Stimulated activated naive CD4-positive, alpha-beta T cell (primary cell): ENCODE measurements at regions not wholly inside any gene's neighbourhood (a gene's known extent, or its start where the extent isn't known, plus 50 kb on each side); places are given as distances from the start of the nearest gene placed in this dataset.

Experiments used
- DNase-seq, 6 experiments: peaks; one replicate each; lab custom pipeline; 2025; lab: John Stamatoyannopoulos, UW

DNA sequence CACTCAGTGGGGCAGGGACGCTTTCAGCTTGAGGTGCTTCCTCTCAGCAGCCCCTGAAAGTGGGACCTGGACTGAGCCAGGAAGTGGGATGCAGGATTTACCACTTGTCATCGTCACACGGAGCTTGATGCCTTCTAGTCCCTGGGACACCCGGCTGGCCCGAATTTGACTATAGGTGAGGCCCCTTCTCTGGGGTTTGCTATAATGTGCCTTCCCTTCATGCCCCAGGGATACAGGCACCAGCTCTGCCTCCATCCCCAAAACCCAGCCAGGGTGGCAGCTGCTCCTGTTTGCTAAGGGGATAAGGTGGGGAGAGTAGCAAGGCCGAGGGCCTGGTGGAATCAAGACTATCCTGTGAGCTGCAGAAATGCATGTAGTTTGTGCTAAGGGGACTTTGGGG is 235.0 kb downstream of the GLRX3 start:
- no peak for DNase-seq

DNA sequence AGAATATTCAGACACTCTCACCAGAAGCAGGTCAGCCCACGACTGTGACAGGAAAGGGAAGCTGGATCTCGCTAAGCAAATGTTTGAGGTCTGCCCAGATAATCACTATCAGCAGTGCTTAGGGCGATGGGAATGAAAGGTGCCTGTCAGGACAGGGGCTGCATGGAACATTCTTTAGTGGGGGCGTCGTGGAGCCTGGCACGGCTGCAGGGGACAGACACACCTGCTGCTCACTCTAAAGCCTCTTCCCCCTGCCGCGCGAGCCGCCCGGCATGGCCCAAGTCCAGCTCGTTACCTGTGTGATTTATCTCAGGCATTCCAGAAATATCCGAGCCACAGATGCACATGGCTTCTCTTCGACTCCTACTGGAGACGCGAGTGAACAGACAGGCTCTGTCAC is 235.5 kb downstream of the GLRX3 start:
- no peak for DNase-seq

DNA sequence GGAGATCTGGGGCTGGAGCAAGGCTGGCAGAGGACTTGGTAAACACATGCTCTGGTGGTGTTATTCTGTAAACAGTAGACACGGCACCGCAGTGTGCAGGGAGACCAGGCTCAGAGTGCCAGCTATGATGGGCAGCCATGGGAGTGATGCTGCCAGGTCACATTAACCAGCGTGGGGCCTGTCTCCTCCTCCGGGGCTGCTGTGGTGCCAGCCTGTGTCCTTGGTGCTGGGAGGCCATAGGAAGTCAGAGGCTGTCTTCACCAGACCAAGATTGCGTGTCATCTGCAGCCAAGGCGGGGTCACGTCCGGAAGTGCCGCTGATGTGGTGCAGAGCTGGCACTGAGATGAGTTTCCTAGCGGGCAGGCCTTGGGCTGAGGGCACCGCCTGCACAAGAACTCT is 236.0 kb downstream of the GLRX3 start:
- DNase-seq, result no peak

DNA sequence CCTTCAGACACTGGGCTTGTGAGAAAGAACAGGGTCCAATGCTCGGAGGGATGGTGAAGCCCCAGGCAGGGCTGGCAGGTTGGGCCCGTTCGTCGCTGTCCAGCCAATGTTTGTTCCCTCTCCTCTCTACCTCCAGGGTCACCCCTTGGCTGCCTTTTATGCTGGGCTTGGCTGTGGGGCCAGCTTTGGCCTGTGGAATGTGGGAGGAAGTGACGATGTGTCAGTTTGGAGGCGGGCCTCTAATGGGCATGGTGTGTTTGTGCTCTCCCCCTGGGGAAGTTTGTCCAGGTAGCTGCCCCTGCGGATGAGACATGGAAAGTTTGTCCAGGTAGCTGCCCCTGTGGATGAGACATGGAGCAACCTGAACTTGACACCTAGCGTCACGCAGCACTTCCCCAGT is 236.7 kb downstream of the GLRX3 start:
- DNase-seq, result no peak

DNA sequence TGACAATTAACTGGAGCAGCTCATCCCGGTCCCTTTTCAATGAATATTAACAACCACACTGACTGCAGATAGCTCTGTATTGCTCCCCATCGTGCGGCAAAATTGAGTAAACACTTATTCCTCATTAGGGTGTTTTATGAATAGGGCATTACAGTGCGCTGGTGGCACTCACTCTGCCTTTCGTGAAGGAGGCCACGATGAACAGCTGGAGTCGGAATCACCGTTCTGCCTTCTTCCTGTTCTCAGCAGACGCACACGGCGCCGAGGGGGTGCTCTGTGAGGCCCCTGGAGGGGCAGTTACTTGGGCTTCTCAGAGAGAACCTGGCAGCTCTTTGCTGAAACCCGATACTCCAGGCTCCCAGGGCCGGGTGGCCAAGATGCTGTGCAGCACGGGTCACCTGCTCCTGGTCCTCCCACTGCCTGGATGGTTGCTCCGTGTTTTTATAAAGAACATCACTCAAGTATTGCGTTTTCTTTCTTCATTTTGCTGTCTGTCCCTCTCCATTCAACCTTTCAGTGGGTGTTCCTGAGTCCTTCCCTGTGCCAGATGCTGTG is 241.9 kb downstream of the GLRX3 start:
- DNase-seq, result no peak

DNA sequence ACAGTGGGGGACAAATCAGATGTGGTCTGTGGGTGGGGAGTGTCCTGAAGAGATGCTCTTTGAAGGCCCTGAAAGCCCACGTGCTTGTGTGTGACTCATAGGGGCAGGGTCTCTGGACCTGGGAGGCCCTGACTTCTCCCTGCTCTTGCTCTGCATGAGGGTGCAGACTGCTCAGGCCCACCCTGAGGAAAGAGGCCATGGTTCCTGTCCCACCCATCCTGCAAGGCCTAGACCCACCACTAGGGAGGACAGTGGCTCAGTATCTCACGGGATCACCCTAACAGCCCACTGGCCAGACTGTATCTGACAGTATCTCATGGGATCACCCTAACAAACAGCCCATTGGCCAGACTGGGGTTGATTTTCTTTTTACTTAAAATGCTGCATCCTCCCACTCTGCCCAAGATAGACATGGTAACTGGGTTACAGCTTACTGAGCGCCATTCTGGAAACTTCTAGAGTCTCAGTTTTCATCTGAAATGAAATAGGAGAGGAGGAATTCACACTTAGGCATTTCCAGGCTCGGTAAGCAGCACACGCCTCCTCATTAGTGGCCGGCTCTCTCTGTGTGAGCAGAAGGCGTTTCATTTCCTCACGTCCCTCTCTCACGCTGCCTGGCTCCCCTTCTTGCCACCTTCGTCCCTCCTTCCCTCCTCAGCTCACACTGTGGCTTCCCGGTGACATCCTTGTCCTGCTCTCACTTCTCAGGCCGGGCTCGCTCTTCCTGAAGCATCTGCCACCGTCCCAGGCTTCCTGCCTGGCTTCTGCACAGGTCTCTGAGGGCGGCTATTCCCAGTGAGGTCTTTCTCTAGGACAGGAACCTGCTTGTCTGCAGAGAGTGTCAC is 242.6 kb downstream of the GLRX3 start:
- no peak for DNase-seq

DNA sequence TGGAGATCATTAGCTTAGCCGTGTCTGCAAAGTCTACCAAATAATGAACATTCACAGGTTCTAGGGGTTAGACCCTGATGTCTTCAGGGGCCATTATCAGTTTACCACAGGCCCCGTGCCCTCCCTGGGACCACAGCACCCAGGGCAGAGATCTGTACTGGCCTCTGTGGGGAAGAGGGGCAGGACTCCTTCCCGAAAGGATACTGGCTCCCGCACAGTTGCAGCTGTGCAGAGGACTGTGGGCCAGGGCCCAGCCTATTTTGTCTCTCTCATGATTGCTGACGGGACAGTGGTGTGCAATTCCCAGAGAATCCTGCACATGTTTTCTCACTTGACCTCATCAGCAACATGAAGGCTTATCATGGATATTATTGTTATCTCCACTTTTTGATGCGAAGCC is 243.9 kb downstream of the GLRX3 start:
- no peak for DNase-seq

DNA sequence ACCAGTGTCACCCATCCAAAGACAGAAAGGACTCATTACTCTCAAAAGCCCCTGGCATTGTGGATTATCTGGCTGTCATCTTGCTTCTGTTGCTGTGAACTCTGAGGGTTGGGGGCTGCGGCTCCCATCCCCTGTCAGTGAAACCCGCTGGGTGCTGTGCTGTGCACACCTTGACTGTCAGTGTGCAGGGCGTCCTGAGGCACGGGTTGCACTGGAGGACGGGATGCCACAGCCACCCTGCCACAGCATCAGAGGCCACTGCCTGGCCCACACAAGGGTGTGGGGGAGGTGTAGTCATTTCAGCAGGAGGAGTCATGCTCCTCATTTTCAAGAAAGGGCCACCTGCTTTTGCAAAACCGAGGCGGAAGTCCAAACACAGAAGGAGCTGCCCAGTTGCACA is 245.8 kb downstream of the GLRX3 start:
- DNase-seq, result no peak

DNA sequence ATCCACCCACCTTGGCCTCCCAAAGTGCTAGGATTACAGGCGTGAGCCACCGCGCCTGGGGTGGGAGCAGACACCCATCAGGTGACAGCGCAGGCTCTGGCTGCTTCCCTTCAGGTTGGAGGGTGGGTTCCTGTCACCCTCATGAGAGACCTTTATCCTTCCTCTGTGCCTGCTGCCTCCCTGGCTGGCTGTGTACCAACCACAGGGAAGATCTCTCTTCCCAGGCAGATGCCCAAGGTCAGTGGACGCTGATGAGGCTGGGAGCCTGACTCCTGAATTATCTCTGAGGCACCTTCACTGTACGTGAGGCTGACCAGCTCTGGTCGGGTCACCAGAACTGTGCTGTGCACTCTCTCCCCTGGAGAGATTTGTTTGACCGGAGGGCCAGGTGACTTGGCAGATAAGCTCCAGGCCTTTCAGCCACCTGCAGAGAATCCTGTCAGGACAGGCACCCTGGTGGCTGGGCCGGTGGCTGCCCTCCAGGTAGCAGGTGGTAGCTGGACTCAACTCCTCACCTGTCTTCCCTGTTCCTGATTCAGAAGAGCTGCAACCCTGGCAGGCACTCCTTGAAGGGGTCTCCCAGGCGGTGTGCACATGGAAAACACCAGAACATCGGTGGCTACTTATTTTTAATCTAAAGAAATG is 251.9 kb downstream of the GLRX3 start:
- DNase-seq, result no peak

DNA sequence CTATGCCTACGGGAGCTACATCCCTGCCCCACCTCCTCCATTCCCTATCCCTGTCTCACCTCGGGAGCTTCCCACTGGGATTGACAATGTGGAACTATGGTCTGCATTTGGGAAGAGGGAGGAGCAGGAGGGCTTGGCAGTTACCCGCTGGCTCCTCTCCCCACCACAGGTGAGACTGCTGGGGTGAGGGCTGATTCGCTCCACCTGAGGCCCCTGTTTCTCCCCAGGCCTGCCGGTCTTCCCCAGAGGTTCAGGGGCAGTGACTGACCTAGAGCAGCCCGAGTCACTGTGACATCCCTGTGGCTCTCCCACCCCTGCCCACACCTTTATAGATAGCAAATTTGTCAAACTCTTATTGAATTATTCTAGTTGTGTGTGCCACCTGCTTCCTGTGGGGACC is 252.6 kb downstream of the GLRX3 start:
- DNase-seq, result no peak

DNA sequence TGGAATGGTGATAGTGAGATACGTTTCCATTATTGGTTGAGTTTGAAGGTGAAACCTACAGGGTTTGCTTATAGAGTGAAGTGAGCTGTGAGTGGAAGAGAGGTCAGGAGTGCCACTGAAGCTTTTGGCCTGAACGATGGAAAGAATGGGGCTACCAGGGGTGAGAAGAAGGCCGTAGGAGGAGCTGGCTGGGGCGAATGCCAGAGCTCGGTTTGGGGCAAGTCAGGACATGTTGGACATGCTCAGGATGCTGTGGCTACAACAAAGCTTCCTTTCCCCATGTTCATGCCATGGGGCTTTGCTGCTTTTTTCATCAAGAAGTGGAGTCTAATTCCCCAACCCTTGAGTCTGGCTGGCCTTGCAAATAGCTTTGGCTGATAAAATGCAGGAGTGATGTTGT is 253.7 kb downstream of the GLRX3 start:
- DNase-seq, result no peak

DNA sequence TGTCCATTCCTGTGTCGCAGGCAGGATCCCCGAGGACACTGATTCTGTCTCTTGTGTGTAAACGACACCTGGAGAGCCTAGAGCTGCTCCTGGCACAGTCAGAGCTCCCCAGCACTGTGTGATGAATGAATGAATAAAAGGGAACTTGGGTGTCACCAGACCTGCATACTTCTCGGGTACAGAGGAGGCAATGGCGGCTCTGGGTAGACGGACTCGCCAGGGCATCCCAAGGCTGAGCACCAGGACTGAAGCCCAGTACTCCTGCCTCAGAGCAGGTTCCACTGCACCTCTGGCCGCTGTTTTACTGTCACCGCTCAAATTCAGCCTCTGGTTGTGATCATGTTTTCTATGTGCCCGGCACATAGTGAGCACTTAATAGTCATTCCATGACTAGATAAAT is 255.8 kb downstream of the GLRX3 start:
- no peak for DNase-seq

DNA sequence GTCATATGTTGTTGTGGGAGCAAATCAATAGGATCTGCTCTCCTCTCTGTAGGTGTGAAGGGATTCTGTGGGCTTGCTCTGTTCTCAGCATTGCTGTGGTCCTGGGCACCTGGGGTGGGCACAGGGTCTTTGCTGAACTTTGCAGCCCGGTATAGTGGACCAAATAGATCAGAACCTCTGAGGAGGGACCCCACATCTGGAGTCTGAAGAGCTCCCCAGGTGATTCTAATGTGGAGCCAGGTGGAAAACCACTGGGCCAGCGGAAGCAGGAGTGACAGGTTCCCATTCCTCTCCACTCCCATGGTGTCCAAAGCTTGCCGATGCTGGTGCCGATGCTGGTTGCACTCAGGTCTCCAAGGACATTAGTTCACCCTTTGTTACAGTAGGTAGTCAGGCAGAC is 257.2 kb downstream of the GLRX3 start:
- DNase-seq, result no peak

DNA sequence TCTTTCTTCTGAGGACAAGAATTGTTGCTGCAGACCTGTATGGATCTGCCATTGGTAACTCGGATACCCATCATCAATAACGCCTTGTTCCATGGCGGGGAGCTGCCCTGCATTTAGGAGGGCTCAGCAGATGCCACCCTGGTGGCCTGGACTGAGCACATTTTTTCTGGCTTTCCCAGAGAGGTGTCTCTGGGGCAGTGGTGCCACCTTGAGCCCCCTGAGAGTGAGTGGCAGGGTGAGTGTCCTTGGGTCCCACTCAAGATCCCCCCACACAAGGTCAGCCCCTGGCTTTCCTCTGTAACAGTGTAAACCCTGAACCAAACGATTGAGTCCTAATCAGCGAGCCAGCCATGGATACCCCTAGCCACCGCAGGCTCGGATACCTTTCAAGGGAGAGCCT is 258.6 kb downstream of the GLRX3 start:
- no peak for DNase-seq

DNA sequence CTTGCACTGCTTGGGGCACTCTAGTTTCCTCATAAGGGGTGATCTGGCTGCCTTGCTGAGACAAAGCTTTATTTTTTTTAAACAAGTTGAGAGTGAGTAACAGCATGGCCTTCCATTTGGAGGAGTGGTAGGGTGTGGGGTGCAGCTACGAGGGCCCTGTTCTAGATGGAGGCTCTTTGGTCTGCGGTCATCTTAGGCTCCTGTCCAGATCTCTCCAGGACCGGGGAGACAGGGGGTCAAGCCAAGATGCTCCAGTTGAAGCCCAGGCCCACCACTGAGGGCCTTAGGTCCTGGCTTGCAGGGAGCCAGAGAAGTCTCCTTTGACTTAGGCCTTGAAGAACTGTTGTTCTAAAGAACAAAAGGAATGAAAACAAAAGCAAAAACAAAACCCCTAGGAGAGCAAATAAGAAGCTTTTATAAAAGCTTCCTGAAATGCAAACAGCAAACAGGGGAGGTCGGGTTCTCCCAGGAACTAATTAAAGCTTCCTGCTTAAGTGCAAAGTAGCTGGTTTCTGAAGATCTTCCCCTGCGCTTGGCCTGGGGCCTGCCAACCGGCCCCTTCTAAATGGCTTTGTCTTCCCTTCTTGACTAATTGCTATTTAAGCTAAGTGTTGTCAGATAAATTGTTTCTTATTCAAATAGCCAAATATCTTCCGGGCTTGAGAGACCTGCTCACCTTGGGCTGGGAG is 259.2 kb downstream of the GLRX3 start:
- no peak for DNase-seq

DNA sequence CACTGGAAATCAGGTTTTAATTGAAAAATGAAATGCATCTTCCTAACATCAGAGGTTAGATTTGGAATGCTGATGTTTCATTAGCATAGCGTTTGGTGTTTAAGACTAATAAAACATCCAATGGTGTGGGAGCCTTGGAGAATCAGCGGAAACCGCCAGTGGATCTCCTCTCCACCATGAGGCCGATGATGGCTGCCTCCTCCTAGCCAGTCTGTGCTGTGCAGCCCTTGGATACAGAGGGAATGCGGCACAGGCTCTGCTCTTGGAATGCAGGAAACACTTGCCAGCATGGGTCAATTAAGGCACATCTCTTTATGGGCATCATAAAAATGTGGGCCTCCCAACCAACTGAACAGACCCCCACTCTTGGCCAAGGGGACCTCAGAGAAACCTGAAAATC is 259.9 kb downstream of the GLRX3 start:
- DNase-seq, result no peak

DNA sequence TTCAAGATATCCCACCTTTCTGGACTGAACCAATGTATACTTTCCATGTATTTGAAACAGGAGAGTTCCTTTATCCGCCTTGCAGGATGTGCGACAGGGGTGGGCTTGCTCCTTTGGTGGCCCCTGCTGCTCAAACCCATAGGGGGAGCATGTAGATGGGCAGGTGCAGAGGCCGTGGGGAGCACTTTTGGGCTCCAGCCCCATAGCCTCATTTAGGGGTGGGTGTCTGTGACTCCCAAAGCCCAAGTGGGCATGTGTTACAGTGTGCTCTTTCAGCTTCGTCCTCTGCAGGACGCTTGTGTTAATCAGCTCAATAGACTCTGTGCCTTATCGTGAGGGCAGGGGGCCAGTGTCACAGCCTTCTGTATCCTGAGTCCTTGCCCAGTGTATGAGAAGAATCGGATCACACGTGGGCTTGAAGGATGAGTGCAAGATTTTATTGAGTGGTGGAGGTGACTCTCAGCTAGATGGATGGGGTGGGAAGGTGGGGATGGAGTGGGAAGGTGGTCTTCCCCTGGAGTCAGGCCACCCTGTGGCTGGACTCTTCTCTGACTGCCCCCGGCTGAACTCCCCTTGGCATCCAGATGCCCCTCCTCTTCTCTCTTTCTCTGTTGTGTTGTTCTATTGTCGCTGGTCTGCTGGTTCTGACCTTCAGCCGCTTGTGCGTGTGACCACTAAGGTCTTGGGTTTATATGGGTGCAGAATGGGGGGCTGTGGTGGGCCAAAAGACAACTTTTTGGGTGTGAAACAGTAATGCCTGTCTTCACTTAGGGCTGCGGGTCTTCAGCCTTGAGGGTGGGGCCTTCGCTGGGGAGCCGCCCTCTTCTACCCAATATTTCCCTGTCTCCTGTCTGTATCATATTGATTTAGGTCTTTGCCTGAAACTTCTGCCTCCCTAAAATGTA is 262.2 kb downstream of the GLRX3 start:
- no peak for DNase-seq

DNA sequence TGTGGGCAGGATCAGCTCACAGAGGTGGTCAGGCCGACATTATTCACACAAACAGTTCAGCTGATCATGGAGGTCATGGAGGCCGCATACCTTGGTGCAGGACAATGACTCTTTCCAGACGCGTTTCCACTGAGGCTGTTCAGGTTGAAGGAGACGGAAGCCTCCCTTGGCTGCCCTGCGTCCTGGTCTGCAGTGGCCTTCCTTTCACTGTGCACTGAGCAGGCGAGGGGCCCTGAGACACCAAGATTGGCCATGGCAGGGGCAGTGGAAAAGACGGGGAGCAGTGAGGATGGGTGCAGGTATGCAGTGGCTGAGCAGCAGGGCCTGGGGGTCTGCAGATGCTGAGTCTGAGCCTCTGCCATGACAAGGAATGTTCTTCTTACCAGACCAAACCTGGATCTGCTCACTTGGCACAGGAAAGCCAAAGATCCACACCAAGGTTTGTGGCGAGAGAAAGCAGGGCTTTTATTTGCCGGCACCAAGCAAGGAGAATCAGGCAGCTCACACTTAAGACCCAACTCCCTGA is 263.3 kb downstream of the GLRX3 start:
- no peak for DNase-seq

DNA sequence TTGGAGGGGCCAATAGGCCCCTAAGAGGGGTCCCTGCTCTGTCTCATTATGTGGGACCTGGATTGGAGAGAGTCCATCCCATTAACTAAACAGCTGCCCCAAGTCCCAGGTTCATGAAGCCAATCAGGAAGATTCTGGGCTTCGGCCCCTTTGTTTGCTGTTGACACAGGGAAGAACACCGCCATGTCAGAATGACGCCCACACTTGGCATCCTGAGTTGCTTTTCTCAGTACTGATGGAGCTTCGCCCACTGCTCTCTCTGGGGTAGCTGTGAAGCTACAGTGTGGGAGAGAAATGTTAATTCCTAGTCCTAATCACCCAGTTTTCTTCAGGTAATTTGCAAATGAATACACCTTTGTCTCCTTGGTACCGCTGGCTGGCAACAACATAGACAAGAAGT is 264.7 kb downstream of the GLRX3 start:
- no peak for DNase-seq

DNA sequence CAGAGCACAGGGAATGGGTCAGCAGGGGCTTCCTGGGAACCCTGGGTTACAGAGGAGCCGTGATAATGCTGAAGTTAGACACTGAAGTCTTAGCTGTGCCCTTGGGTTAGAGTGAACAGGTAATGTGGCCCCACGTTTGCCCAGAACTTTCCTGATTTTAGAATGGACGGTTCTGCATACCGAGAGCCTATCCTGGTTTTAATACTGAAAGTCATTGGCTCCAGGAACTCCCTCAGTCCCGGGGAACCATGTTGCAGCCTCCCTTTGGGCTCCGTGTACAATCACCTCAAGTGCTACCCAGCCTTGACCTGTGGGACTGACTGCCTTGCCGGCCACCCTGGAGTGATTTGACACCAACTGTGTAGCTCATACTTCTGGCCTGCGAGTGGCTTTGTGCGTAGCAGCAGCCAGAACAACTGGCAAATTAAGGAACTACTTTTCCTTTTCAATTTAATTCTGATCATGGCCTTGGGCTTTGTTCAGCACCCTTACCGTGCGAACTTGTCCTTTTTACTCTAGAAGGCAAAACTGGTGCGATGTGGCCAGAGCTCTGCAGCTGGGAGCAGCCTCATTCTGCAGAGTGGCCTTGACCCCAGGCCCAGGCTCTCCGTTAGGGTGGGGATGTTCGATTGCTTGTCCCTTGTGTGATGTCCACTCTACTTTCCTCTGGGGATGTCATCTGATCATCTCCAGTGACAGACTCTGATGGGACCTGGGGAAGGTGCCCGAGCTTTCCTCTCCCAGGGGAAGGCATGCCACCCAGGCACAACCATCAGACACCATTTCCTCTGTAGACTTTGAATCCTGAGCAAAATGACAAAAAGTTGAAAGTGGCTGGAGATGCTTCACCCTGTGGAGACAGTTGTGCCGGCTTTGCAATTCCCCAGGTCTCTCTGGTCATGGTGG is 265.9 kb downstream of the GLRX3 start:
- DNase-seq, result no peak
